ENCODE measurements at regions not wholly inside any gene's neighbourhood (a gene's known extent, or its start where the extent isn't known, plus 50 kb on each side); places are given as distances from the start of the nearest gene placed in this dataset.

DNA sequence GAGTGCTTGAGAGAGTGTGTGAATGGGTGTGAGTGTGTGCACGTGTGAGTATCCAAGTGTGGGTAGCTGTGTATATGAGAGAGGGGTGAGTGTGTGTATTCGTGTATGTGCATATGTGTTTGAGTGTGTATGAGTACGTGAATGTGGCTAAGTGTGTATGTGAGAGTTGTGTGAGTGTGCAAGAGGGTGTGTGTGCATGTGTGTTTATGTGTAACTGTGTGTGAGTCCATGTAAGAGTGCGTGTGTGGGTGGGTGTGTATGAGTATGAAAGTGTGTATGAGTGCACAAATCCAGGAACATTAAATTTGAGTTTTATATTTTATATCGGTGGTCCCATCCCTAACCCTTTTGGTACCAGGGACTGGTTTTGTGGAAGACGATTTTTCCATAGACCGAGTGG is 156.4 kb downstream of the TENT4A start:
- Histone ChIP-seq H3K9me3 (no peaks in the 10 kb centered on the region), H3K36me3 (no peaks in the 10 kb centered on the region), H3K27me3 (no peaks in the 10 kb centered on the region), H3K27ac (no peak overlapping the region), H3K4me1 (no peaks in the 10 kb centered on the region), H3K4me3 (no peak overlapping the region), H3K9ac (ENCODE audit: low read depth in 2 of 2, low read length in 2 of 2) (no peak overlapping the region)
- TF ChIP-seq CTCF (IDR thresholded peaks at IDR 0.05), result no peak
- intact Hi-C loops (cut with DNase I), result no loop called here
- no peak for DNase-seq

- no peak for TF ChIP-seq CTCF (IDR thresholded peaks at IDR 0.05)
- H3K9ac ChIP-seq (ENCODE audit: low read depth in 2 of 2, low read length in 2 of 2), result no peak overlapping the region
- H3K9me3 ChIP-seq, result no peaks in the 10 kb centered on the region
- H3K27me3 ChIP-seq, result no peaks in the 10 kb centered on the region
- no peaks in the 10 kb centered on the region for H3K36me3 ChIP-seq
- H3K4me1 ChIP-seq, result no peaks in the 10 kb centered on the region
- intact Hi-C loops (cut with DNase I), result no loop called here
- no peak for DNase-seq
- H3K4me3 ChIP-seq, result no peak overlapping the region
- H3K27ac ChIP-seq, result no peak overlapping the region
These were observed 159.4 kb downstream of the TENT4A start for GRCh38 chr5:6872441-6873160.

- H3K27ac ChIP-seq, result no peak overlapping the region
- TF ChIP-seq CTCF (IDR thresholded peaks at IDR 0.05), result no peak
These were observed 160.1 kb downstream of the TENT4A start for GRCh38 chr5:6873359-6873758.

GRCh38 chr5:6875376-6875775 is 162.1 kb downstream of the TENT4A start:
- Histone ChIP-seq H3K36me3 (no peaks in the 10 kb centered on the region), H3K4me3 (no peak overlapping the region), H3K9ac (ENCODE audit: low read depth in 2 of 2, low read length in 2 of 2) (no peak overlapping the region), H3K9me3 (no peaks in the 10 kb centered on the region), H3K27me3 (no peaks in the 10 kb centered on the region), H3K27ac (no peak overlapping the region), H3K4me1 (no peaks in the 10 kb centered on the region)
- TF ChIP-seq CTCF (IDR thresholded peaks at IDR 0.05), result no peak
- intact Hi-C loops (cut with DNase I), result no loop called here
- DNase-seq, result no peak

More at GRCh38 chr5:6873359-6873758, 160.1 kb downstream of the TENT4A start:
- no peaks in the 10 kb centered on the region for H3K36me3 ChIP-seq
- H3K4me3 ChIP-seq, result no peak overlapping the region
- no peaks in the 10 kb centered on the region for H3K9me3 ChIP-seq
- intact Hi-C loops (cut with DNase I), result no loop called here
- DNase-seq, result no peak
- H3K27me3 ChIP-seq, result no peaks in the 10 kb centered on the region
- no peak overlapping the region for H3K9ac ChIP-seq (ENCODE audit: low read depth in 2 of 2, low read length in 2 of 2)
- H3K4me1 ChIP-seq, result no peaks in the 10 kb centered on the region

- H3K4me3 ChIP-seq, result no peak overlapping the region
- no peak for DNase-seq
- no peaks in the 10 kb centered on the region for H3K36me3 ChIP-seq
- no peaks in the 10 kb centered on the region for H3K27me3 ChIP-seq
- H3K9ac ChIP-seq (ENCODE audit: low read depth in 2 of 2, low read length in 2 of 2), result no peak overlapping the region
- intact Hi-C loops (cut with DNase I), result no loop called here
- H3K9me3 ChIP-seq, result no peaks in the 10 kb centered on the region
- TF ChIP-seq CTCF (IDR thresholded peaks at IDR 0.05), result no peak
- no peak overlapping the region for H3K27ac ChIP-seq
- H3K4me1 ChIP-seq, result no peaks in the 10 kb centered on the region
These were observed 165.0 kb downstream of the TENT4A start for GRCh38 chr5:6877986-6878828.
